ENCODE measurements at regions not wholly inside any gene's neighbourhood (a gene's known extent, or its start where the extent isn't known, plus 50 kb on each side); places are given as distances from the start of the nearest gene placed in this dataset.
"Not testable (repeated sequence)": the region's sequence is repeated elsewhere in the genome, so short reads cannot be mapped to it uniquely, and the experiment has no call there.

DNA sequence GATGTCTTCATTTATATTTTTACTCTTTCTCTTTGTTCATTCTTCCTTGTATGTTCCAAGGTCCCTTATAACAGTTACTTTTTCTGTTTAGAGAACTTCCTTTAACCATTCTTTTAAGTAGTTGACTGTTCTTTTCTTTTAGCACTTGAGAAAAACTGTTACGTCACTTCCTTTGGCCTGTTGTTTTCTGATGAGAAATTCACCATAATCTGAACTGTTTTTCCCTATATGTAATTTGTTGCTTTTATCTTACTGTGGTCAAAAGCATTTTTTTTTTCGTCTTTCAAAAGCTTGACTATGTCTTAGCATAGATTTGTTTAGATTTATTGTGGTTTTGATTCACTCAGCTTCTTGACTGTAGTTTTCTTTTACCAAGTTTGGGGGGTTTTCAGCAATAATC is 1660.3 kb upstream of the PCDH10 start:
- Histone ChIP-seq H3K9ac (ENCODE audit: low read length) (no peak overlapping the region), H3K27me3 (ENCODE audit: low read depth, low read length) (no peaks in the 10 kb centered on the region), H3K9me3 (ENCODE audit: insufficient read depth, low read length) (no peaks in the 10 kb centered on the region), H3K4me3 (ENCODE audit: low read length) (no peak overlapping the region), H3K79me2 (ENCODE audit: low read length) (no peaks in the 10 kb centered on the region), H3K36me3 (replicated peaks; ENCODE audit: low read depth, low read length) (no peaks in the 10 kb centered on the region), H3K4me1 (ENCODE audit: low read length) (no peaks in the 10 kb centered on the region), H3K4me2 (ENCODE audit: low read length) (no peak overlapping the region), H4K20me1 (ENCODE audit: insufficient read depth, low read length) (no peaks in the 10 kb centered on the region), H2AFZ (ENCODE audit: low read depth, low read length) (peak overlapping the region; percentile 69; the same call in 1 of the 2 replicates), H3K27ac (ENCODE audit: low read length) (no peak overlapping the region)
- TF ChIP-seq EZH2phosphoT487 (IDR thresholded peaks at IDR 0.05; ENCODE audit: low read depth) (no peak), CTCF (IDR thresholded peaks at IDR 0.05; ENCODE audit: low read depth, low read length) (no peak)

DNA sequence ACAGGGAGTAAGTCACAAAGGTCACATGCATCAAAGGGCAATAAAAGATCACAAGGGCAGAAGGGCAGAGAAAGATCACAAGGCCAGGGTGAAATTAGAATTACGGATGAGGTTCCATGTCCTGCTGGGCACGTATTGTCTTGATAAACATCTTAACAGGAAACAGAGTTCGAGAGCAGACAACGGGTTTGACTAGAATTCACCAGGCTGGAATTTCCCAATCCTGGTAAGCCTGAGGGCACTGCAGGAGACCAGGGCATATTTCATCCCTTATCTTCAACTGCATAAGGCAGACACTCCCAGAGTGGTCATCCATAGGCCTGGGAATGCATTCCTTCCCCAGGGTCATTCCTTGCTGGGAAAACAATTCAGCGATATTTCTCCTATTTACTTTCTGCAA is 1652.9 kb upstream of the PCDH10 start:
- not testable (repeated sequence) for H3K27me3 ChIP-seq (ENCODE audit: low read depth, low read length); H3K4me2 ChIP-seq (ENCODE audit: low read length); H3K36me3 ChIP-seq (replicated peaks; ENCODE audit: low read depth, low read length); H3K4me1 ChIP-seq (ENCODE audit: low read length); H3K27ac ChIP-seq (ENCODE audit: low read length); H3K9me3 ChIP-seq (ENCODE audit: insufficient read depth, low read length); H2AFZ ChIP-seq (ENCODE audit: low read depth, low read length); H3K4me3 ChIP-seq (ENCODE audit: low read length); H4K20me1 ChIP-seq (ENCODE audit: insufficient read depth, low read length); H3K9ac ChIP-seq (ENCODE audit: low read length); H3K79me2 ChIP-seq (ENCODE audit: low read length)

DNA sequence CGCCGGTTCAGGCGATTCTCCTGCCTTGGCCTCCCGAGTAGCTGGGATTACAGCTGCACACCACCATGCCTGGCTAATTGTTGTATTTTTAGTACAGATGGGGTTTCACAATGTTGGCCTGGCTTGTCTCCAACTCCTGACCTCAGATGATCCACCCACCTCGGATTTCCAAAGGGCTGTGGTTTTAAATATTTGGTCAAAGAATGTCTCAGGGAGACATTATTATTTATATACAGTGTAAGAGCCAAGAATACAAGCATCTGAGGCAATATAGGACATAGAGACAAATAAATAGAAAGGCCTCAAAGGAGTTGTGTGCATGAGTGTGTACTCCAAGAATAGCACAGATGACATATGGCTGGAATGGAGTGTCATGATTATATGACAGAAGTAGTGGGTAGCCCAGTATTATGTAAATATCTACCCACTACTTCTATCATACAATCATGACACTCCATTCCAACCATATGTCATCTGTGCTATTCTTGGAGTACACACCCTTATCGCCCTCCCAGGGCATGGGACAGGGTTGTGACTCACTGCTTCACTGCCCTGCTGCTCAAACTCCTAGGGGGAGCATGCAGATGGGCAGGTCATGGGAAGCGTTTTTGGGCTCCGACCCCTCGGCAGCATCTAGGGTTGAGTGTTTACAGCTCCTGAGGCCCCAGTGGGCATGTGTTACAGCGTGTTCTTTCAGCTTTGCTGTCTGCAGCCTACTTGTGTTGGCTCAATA is 1649.8 kb upstream of the PCDH10 start:
- Histone ChIP-seq H3K36me3 (replicated peaks; ENCODE audit: low read depth, low read length) (no peaks in the 10 kb centered on the region), H3K9me3 (ENCODE audit: insufficient read depth, low read length) (no peaks in the 10 kb centered on the region), H3K27ac (ENCODE audit: low read length) (no peak overlapping the region), H3K4me1 (ENCODE audit: low read length) (no peaks in the 10 kb centered on the region), H2AFZ (ENCODE audit: low read depth, low read length) (no peak overlapping the region), H4K20me1 (ENCODE audit: insufficient read depth, low read length) (no peaks in the 10 kb centered on the region), H3K27me3 (ENCODE audit: low read depth, low read length) (no peaks in the 10 kb centered on the region), H3K79me2 (ENCODE audit: low read length) (no peaks in the 10 kb centered on the region), H3K4me2 (ENCODE audit: low read length) (no peak overlapping the region), H3K9ac (ENCODE audit: low read length) (no peak overlapping the region), H3K4me3 (ENCODE audit: low read length) (no peak overlapping the region)
- no peak for TF ChIP-seq CTCF (IDR thresholded peaks at IDR 0.05; ENCODE audit: low read depth, low read length)
- TF ChIP-seq EZH2phosphoT487 (IDR thresholded peaks at IDR 0.05; ENCODE audit: low read depth) = no peak

DNA sequence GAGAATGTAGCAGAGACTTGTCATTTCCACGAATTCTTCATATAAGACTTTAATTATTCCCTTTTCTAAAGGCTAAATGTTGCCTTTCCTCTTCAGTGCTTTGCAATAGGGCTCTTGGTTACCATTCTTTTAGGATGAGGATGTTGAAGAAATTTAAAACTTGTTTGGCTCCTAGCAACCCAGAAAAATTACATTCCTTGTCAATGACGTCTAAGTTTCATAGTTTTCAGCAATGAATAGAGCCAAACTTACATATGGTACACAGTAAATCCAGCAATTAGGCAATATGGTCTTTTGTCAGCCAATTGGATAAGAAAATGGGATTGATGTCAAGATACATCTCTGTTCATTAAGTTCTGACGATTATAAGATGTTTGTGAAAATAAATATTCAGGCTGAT is 1639.6 kb upstream of the PCDH10 start:
- Histone ChIP-seq H4K20me1 (ENCODE audit: insufficient read depth, low read length) (no peaks in the 10 kb centered on the region), H3K27me3 (ENCODE audit: low read depth, low read length) (no peaks in the 10 kb centered on the region), H3K9me3 (ENCODE audit: insufficient read depth, low read length) (no peaks in the 10 kb centered on the region), H3K9ac (ENCODE audit: low read length) (no peak overlapping the region), H3K4me3 (ENCODE audit: low read length) (no peak overlapping the region), H2AFZ (ENCODE audit: low read depth, low read length) (peak overlapping the region; percentile 43; the same call in 1 of the 2 replicates), H3K79me2 (ENCODE audit: low read length) (no peaks in the 10 kb centered on the region), H3K4me1 (ENCODE audit: low read length) (no peaks in the 10 kb centered on the region), H3K36me3 (replicated peaks; ENCODE audit: low read depth, low read length) (no peaks in the 10 kb centered on the region), H3K27ac (ENCODE audit: low read length) (no peak overlapping the region), H3K4me2 (ENCODE audit: low read length) (no peak overlapping the region)
- TF ChIP-seq CTCF (IDR thresholded peaks at IDR 0.05; ENCODE audit: low read depth, low read length) (no peak), EZH2phosphoT487 (IDR thresholded peaks at IDR 0.05; ENCODE audit: low read depth) (no peak)

Data from OCI-LY3 (cell line).